Tibial nerve (tissue), 4 donors: ENCODE measurements at regions not wholly inside any gene's neighbourhood (a gene's known extent, or its start where the extent isn't known, plus 50 kb on each side); places are given as distances from the start of the nearest gene placed in this dataset.

Experiments
- DNase-seq, 2 donors: peaks; one replicate each; pipeline ENCODE4 v3.0.0-alpha.2; 2019; ENCODE audit warnings: low spot score in 2 of 2
- H3K27ac ChIP-seq, 4 donors: fragments of 200-600 bp; sonication (generic) in 3 of 4; one replicate each; pipeline ENCODE4 v1.5.1; 2017 to 2019; ENCODE audit warnings: mild to moderate bottlenecking in 1 of 4
- H3K27me3 ChIP-seq, 2 donors: fragments of 200-600 bp; sonication (generic) in 1 of 2; one replicate each; pipeline versions ENCODE4 v1.5.1 to v1.6.0; 2017 to 2019
- H3K36me3 ChIP-seq, 3 donors: fragments of 200-600 bp; sonication (generic); one replicate each; pipeline ENCODE4 v1.5.1; 2018 to 2019
- H3K4me1 ChIP-seq, 4 donors: fragments of 200-600 bp; sonication (generic) in 3 of 4; one replicate each; pipeline ENCODE4 v1.5.1; 2017 to 2019
- H3K4me3 ChIP-seq, 4 donors: fragments of 200-600 bp; sonication (generic) in 3 of 4; one replicate each; pipeline ENCODE4 v1.5.1; 2017 to 2019; ENCODE audit warnings: mild to moderate bottlenecking in 1 of 4, moderate library complexity in 1 of 4
- H3K9me3 ChIP-seq, 4 donors: fragments of 200-600 bp; sonication (generic) in 3 of 4; one replicate each; pipeline ENCODE4 v1.5.1; 2017 to 2019
- EP300 ChIP-seq, 2 donors: sonication (generic); formaldehyde crosslinking; IDR thresholded peaks; one replicate each; pipeline ENCODE4 v1.6.1; 2017; ENCODE audit warnings: antibody characterized with exemption in 2 of 2, mild to moderate bottlenecking in 1 of 2
- POLR2A ChIP-seq, 2 donors: fragments of 450-650 bp; IDR thresholded peaks; one replicate each; pipeline ENCODE4 v1.6.1; 2017; ENCODE audit warnings: antibody characterized with exemption in 2 of 2, mild to moderate bottlenecking in 2 of 2, moderate library complexity in 2 of 2
- WGBS, 2 donors: methylation state at CpG; one replicate each; pipeline ENCODE4 v1.1.5; 2018; 5-methylcytosine and 5-hydroxymethylcytosine counted together
- TF ChIP-seq, protein P1 (sequence below), 5 experiments: fragments of 200-600 bp in 3 of 5; fragments of 450-650 bp in 2 of 5; sonication (generic) in 3 of 5; IDR thresholded peaks; one replicate each; pipeline ENCODE4 v1.5.1; 2016 to 2019; ENCODE audit warnings: antibody characterized with exemption in 5 of 5, mild to moderate bottlenecking in 3 of 5, moderate library complexity in 2 of 5

DNA sequence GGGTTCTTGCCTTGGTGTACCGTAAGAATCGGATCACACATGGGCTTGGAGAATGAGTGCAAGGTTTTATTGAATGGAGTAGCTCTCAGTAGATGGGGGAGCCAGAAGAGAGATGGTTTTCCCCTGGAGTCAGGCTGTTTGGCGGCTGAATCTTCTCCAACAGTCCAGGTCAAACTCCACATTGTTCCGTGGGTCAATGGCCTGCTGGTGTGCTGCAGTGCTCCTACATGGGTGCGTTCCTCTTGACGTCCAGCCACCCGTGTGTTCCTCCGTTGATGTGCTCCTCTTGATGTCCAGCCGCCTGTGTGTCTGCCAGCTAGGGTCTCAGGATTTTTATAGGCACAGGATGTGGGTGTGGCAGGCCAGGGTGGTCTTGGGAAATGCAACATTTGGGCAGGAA lies 69.3 kb upstream of the AGBL1 start:
- DNase-seq = no peak
- Histone ChIP-seq H3K4me3 (no peak overlapping the region), H3K36me3 (no peaks in the 10 kb centered on the region), H3K9me3 (no peaks in the 10 kb centered on the region), H3K4me1 (no peaks in the 10 kb centered on the region), H3K27ac (no peak overlapping the region), H3K27me3 (no peaks in the 10 kb centered on the region)
- 79 to 84% methylated on average over 9 of the region's 9 CpGs for WGBS, 2 donors
- no peak for TF ChIP-seq POLR2A (IDR thresholded peaks at IDR 0.05)
- TF ChIP-seq, protein P1, sequence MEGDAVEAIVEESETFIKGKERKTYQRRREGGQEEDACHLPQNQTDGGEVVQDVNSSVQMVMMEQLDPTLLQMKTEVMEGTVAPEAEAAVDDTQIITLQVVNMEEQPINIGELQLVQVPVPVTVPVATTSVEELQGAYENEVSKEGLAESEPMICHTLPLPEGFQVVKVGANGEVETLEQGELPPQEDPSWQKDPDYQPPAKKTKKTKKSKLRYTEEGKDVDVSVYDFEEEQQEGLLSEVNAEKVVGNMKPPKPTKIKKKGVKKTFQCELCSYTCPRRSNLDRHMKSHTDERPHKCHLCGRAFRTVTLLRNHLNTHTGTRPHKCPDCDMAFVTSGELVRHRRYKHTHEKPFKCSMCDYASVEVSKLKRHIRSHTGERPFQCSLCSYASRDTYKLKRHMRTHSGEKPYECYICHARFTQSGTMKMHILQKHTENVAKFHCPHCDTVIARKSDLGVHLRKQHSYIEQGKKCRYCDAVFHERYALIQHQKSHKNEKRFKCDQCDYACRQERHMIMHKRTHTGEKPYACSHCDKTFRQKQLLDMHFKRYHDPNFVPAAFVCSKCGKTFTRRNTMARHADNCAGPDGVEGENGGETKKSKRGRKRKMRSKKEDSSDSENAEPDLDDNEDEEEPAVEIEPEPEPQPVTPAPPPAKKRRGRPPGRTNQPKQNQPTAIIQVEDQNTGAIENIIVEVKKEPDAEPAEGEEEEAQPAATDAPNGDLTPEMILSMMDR (IDR thresholded peaks at IDR 0.05) = no peak
- no peak for TF ChIP-seq EP300 (IDR thresholded peaks at IDR 0.05)

DNA sequence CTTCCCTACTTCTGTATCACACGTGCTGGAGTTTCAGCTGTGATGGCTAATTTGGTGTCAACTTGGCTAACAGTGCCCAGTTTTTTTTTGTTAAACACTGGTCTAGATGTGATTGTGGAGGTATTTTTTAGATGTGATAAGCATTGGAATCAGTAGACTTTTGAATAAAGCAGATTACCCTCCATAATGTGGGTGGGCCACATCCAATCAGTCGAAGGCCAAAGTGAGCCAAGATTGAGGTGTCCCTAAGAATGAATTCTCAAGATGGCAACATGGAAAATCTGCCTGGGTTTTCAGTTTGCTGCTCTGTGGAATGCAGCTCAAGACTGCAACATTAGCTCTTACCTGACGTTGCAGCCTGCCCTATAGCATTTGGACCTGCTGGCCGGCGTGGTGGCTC lies 68.8 kb upstream of the AGBL1 start:
- TF ChIP-seq EP300 (IDR thresholded peaks at IDR 0.05) = no peak
- no peak for TF ChIP-seq POLR2A (IDR thresholded peaks at IDR 0.05)
- TF ChIP-seq, protein P1 (IDR thresholded peaks at IDR 0.05) = no peak
- DNase-seq = no peak
- H3K36me3 ChIP-seq = no peaks in the 10 kb centered on the region
- no peaks in the 10 kb centered on the region for H3K27me3 ChIP-seq
- H3K9me3 ChIP-seq = no peaks in the 10 kb centered on the region
- WGBS, 2 donors = 79 to 84% methylated on average over 5 of the region's 5 CpGs
- no peaks in the 10 kb centered on the region for H3K4me1 ChIP-seq
- no peak overlapping the region for H3K27ac ChIP-seq
- no peak overlapping the region for H3K4me3 ChIP-seq

DNA sequence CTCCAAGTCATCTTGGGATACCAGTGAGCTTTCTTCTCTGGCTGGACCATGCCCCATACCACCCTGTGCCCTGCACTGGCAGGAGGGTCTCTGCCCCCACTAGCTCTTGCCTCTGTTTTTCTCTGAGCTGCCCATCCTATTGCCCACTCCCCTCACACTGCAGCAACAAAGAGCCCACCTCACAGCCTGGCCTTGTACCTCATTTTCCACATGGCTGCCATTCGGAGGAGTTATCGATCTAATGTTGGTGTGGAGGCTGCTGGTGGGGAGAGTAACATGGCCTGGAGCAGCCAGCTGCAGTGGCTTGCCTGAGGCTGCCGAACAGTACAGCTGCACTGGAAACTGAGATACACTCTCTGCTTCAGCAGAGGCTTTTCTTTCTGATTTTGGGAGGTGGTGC lies 65.7 kb upstream of the AGBL1 start:
- Histone ChIP-seq H3K4me3 (no peak overlapping the region), H3K27me3 (no peaks in the 10 kb centered on the region), H3K4me1 (no peaks in the 10 kb centered on the region), H3K9me3 (no peaks in the 10 kb centered on the region), H3K27ac (no peak overlapping the region), H3K36me3 (no peaks in the 10 kb centered on the region)
- no peak for TF ChIP-seq POLR2A (IDR thresholded peaks at IDR 0.05)
- no peak for TF ChIP-seq EP300 (IDR thresholded peaks at IDR 0.05)
- TF ChIP-seq, protein P1 (IDR thresholded peaks at IDR 0.05) = no peak
- 25 to 33% methylated on average over 3 of the region's 3 CpGs for WGBS, 2 donors
- DNase-seq = no peak

DNA sequence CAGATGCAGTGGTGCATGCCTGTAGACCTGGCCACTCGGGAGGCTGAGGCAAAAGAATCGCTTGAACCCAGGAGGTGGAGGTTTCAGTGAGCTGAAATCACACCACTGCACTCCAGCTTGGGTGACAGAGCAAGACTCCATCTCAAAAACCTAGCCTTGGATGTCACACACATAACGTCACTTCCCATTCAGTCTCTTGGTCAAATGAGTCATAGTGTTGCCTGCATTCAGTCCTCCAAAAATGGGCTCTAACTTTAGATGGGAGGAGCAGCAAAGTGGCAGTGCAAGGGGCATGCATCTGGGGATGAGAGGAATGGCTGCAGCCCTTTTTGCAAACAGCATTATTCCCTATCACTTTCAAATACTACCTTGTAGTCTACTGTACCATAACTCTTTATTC lies 62.9 kb upstream of the AGBL1 start:
- no peak overlapping the region for H3K27ac ChIP-seq
- no peaks in the 10 kb centered on the region for H3K4me1 ChIP-seq
- H3K9me3 ChIP-seq = no peaks in the 10 kb centered on the region
- WGBS, 2 donors = 70% methylated on average over 3 of the region's 3 CpGs
- no peak for DNase-seq
- no peak for TF ChIP-seq EP300 (IDR thresholded peaks at IDR 0.05)
- TF ChIP-seq POLR2A (IDR thresholded peaks at IDR 0.05) = no peak
- no peak overlapping the region for H3K4me3 ChIP-seq
- H3K36me3 ChIP-seq = no peaks in the 10 kb centered on the region
- no peaks in the 10 kb centered on the region for H3K27me3 ChIP-seq

DNA sequence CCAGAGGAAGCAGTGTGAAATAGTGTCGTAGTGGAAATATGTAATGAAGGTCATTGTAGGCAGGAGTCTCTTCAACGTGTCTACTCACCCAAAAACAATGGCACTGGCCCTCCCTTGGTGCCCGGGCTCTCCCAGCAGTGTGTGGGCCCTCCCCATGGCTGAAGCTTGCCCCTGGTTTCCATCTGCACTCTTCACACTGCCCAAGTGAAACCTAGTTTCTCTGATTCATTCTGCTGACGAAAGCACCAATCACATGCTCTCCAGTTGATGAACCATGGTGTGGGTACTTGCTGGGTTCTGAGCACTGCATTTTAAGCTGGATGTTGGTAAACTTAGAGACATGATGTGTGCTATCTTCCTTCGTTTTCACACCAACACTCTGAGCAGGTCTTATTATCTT lies 61.0 kb upstream of the AGBL1 start:
- H3K9me3 ChIP-seq = no peaks in the 10 kb centered on the region
- no peaks in the 10 kb centered on the region for H3K4me1 ChIP-seq
- DNase-seq = no peak
- H3K27me3 ChIP-seq = no peaks in the 10 kb centered on the region
- WGBS, 2 donors = 67 to 69% methylated on average over 5 of the region's 5 CpGs
- H3K27ac ChIP-seq = no peak overlapping the region
- no peaks in the 10 kb centered on the region for H3K36me3 ChIP-seq
- no peak for TF ChIP-seq EP300 (IDR thresholded peaks at IDR 0.05)
- TF ChIP-seq POLR2A (IDR thresholded peaks at IDR 0.05) = no peak
- TF ChIP-seq, protein P1 (IDR thresholded peaks at IDR 0.05) = no peak
- H3K4me3 ChIP-seq = no peak overlapping the region
